Posterior cingulate gyrus (tissue), 11 donors: ENCODE measurements at regions not wholly inside any gene's neighbourhood (a gene's known extent, or its start where the extent isn't known, plus 50 kb on each side); places are given as distances from the start of the nearest gene placed in this dataset.
"Not testable (repeated sequence)": the region's sequence is repeated elsewhere in the genome, so short reads cannot be mapped to it uniquely, and the experiment has no call there.

Source experiments
- DNase-seq, 10 donors: peaks; one replicate each; pipeline versions ENCODE4 v3.0.0 to v3.0.0-alpha.2; 2020 to 2021; ENCODE audit warnings: mixed read lengths in 3 of 10
- intact Hi-C: fragments of 100-400 bp; cut with DNase I; formaldehyde crosslinking; loops from one replicate; pipeline ENCODE4 v1.15.1; 2023

DNA sequence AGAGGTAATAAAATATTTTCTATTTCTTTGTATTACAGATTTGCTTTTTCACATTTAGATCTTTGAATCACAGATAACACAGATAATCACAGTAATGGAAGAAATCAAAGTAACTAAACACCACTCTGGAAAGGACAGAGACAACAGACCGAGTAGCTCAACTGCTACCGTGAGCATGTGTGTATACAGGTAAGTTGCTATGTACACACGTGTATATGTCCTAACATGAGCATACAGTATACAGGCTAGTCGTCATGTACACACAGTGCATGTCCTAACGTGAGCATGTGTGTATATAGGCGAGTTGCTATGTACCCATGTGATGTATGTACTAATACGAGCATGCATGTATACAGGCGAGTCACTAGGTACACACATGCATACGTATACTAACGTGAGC is 379.0 kb downstream of the THBS2 start:
- DNase-seq: no peak
- intact Hi-C loops: no loop called here

DNA sequence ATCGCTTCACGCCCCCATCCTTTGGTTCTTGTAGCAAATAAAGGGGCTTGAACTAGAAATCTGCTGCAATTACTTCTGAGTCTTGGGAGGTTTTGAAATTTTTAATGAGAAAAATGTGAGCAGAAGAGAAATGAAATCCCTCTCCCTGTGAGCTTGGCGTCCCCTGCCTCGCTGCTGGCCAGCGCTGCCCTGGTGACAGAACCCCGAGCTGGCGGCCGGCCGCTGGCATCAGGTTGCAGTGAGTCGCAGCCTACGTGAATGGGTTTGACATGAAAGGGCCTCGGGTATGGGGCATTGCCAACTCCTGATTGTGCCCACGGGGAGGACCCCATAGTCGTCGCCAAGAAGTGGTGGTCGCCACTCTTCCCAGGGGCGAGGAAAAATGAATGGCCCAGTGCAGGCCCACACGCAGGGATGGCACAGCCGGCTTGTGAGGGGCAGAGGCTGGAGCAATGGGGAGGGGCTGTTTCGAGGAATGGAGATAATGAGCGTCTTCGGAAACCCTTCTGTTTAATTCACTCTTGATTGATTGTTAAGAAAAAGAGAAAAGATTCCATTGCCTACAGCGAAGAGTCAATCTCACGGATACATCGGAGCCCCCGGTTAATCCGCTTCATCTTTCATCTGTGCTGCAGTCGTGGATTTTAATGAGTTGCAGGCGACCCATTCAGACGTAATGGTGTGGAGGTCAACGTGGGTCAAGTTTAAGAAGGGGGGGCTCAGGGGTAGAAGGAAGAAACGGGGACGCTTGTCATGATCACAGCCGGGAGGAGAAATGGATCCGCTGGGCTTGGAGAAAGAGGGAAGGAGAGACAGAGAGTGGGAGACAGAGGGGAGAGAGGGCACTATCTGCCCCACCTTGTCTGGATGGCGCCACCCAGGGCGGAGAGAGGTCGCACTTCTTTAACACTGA is 380.1 kb downstream of the THBS2 start:
- intact Hi-C loops: no loop called here
- DNase-seq: no peak

DNA sequence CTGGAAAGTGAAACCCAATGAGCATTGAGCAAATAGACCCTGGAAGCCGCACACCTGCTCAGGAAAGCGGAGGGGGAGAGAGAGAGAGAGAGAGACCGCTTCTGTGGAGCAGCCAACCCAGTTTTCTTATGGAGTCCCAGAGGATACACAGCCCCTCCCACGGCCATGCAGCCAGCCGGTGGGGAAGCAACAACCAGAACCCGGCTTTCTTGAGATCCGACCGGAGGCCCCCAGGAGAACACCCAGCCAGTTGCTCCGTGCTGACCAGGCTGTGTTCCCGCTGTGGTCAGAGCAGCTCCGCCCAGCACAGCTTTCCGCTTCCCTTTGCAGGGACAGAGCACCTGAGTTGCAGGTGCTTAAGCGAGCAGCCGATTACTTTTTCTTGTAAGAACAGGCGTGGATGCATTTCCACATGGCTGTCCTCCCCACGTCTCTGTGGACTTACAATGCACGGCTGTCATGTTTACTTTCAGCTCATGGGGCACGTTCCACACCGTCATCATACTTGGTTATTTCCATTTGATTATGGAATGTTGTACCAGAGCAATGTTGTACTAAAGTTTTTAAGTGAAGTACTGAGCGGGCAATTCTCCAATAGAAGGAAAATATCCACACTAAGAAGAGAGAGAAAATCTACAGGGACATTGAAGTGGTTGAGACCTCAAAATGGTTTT is 381.9 kb downstream of the THBS2 start:
- peak in 1 of 10 donors; percentile 72 for DNase-seq
- intact Hi-C loops: no loop called here

DNA sequence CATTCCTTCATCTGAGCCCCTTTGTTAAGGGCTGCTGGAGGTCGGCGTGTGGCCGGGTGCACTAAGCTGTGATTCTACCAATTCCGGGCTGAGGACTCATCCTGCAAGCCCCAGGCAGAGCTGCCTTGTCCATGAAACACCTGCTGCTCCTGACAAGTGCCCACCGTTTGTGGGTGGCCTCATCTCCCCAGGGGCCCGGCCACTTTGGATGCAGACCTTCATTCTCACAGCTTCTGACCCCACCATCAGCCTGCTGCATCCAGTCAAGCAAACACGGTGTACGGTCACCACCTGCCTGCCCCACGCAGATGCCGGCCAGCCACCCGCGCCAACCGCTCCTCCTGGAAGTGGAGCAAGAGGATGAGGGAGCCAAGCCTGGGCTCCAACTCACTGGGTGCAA is 382.7 kb downstream of the THBS2 start:
- intact Hi-C loops: no loop called here

DNA sequence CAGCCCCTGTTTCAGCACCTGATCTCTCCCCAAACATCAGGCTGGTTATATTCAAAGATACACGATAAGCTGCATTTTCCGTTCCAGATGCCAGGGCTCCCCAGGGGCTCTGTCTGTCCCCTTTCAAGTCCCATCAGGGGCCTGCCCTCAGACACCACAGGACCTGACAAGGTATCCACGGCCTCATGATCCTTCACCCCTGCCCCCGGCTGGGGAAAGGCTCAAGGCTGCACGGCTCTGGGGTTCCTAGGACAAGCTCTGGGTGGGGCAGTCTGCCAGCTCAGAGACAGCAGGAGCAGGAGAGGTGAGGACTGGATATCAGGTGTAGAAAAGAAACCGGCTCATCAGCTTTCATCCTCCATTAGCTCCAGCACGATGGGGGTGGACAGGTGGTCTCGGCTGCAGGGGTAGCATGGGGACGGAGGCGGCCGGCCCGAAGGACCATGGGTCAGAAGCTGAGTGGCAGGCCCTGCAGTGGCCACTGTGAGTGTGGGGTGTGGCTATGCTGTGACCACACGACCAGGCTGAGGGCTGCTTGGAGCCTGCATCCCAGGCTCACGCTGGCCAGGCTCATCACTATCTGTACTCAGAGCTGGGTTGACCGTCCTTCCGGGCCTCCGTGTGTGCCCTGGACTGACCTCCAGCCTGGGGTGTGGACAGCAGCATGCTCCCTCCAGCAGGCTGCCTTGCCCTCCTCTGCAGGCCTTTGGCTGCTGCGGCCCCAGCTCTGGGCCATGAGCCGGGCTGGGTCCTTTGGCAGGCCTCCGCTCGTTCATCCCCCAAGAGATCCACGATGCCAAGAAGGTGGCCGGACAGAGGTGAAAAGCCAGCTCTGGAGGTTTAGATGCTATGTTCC is 386.2 kb downstream of the THBS2 start:
- peak in 3 of 10 donors; percentile 7 to 81 (median 74) for DNase-seq
- intact Hi-C loops: loop anchor here (10.0 kb wide), 1 partner anchor 73 kb away; no protein-coding TSS in a partner anchor

More for the DNA sequence above, 382.7 kb downstream of the THBS2 start:
- DNase-seq: peak in 1 of 10 donors; percentile 62

DNA sequence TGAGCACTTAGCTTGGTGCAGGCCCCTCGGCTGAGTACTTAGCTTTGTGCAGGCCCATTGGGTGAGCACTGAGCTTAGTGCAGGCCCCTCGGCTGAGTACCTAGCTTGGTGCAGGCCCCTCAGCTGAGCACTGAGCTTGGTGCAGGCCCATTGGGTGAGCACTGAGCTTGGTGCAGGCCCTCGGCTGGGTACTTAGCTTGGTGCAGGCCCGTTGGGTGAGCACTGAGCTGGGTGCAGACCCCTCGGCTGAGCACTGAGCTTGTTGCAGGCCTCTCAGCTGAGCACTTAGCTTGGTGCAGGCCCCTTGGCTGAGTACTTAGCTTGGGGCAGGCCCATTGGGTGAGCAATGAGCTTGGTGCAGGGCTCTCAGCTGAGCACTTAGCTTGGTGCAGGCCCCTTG is 387.1 kb downstream of the THBS2 start:
- intact Hi-C loops: loop anchor here (10.0 kb wide), 1 partner anchor 72 kb away; no protein-coding TSS in a partner anchor
- DNase-seq: peak in 2 of 10 donors; percentile 7 to 75

DNA sequence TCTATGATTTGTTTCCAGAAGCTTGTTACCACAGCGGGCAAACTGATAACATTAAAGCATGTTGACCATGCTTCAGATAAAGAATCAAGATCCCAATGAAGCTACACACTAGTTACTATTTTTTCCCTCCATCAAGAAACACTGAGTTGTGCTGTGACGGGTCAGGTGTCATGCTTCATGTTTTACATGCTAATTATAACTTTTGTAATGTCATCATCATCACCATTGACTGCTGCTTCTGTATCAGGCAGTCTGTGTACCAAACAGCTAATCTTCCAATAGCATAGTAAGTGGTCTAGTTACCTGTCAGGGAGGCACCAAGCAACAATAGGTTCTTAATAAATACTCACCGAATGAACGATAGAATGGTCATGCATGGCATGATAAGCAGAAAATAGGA is 388.1 kb downstream of the THBS2 start:
- intact Hi-C loops: loop anchor here (10.0 kb wide), 1 partner anchor 71 kb away; no protein-coding TSS in a partner anchor
- peak in 1 of 10 donors; percentile 3 for DNase-seq

DNA sequence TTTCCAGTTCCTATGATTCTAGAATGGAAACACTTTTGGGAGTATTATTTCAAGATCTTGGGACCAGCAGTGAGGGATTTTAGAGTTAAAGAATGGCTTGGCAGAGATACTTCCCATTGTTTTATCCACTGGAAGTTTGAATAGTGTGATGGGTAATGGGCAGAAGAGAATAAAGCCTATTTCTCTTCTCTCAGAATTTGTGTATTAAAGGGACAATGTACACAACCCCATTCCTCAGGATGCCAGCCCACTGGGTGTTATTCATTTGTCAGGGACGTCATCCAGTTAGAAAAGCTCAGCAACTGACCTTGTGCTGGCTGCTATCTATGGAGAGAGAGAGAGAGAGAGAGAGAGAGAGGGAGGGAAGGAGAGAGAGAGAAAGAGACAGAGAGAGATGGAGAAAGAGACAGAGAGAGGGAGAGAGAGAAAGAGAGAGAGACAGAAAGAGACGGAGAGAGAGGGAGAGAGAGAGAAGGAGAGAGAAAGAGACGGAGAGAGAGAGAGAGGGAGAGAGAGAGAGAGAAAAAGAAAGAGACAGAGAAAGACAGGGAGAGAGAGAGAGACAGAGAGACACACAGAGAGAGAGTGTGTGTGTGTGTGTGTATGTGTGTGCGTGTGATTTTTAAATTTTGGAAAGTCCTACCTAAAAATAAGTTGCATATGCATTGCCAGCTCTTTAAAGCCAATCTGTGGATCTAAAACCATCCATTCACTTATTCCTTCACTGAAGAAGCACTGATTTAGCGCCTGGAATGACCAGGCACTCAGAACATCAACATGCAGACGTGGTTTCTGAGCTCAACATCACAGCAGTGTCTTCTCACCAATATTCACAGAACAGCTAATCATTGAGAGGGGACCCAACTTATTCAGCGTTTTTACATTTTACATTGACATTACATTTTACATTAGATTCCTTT is 388.8 kb downstream of the THBS2 start:
- intact Hi-C loops: loop anchor here (10.0 kb wide), 1 partner anchor 70 kb away; no protein-coding TSS in a partner anchor
- peak in 1 of 10 donors; percentile 48 for DNase-seq

DNA sequence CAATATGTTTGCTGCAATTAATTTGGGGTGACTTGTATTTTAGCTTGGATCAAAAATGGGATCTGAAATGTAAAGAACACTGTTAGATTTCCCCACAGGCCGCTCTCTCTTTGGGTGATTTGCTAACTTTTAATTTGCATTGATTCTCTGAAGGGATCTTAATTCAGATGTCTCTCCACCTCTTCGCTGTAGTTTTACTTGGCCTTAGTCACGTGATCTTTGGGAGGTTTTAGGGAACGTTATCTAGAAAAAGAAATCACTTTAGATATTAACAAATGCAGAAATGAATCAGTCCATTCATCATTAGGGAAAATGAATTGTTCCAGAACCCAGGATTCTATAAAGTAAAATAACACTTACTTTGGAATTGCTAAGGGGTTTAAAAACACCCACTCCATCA is 390.2 kb downstream of the THBS2 start:
- no peak for DNase-seq
- intact Hi-C loops: loop anchor here (10.0 kb wide), 1 partner anchor 69 kb away; no protein-coding TSS in a partner anchor

DNA sequence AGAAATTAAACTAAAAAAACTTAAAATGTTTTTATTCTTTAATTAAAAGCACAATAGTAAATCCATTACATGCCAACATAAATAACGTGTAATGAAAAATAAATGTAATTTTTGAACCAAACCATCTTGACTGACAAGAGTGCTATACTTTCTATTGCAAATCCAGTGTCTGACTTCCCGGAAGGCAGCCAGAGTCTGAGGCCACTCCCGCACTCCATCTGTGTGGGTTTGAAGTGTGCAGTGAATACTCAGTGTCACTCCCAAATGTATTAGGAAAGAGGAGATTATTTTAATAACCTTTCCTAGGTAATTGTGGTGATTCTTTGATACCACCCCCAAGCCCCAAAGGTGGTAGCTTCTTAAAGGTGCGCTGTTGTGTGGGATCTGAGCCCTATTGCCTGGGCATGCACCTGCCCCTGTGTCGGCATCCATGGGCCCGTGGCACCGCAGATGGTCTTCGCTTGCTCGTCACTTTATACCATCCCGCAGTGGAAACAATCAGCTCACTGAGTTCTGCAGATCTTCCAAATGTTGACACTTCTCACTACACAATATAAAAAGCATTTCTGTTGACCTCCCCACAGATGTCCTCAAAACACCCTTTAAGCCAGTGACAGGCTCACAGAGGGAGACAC is 391.2 kb downstream of the THBS2 start:
- intact Hi-C loops: loop anchor here (10.0 kb wide), 1 partner anchor 68 kb away; no protein-coding TSS in a partner anchor
- no peak for DNase-seq

DNA sequence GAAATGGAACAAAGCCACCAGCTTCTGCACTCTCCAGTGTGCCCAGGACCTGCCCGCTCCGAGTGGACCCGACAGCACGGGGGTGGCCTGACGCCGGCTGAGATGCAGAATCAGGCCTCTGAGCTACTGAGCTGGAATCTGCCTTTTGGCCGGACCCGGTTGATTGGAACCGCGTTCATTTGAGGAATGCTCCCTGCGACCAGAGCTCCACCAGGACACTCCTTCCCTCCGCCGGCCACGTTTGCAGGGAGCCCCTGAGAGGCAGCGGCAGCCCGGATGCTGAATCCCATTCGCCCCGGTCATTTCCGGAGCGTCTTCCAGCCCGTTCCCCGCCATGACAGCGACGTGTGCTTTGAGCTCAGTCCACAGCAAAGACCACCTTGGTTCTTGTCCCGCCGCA is 392.7 kb downstream of the THBS2 start:
- peak in 1 of 10 donors; percentile 62 for DNase-seq
- intact Hi-C loops: loop anchor here (10.0 kb wide), 1 partner anchor 66 kb away; no protein-coding TSS in a partner anchor

DNA sequence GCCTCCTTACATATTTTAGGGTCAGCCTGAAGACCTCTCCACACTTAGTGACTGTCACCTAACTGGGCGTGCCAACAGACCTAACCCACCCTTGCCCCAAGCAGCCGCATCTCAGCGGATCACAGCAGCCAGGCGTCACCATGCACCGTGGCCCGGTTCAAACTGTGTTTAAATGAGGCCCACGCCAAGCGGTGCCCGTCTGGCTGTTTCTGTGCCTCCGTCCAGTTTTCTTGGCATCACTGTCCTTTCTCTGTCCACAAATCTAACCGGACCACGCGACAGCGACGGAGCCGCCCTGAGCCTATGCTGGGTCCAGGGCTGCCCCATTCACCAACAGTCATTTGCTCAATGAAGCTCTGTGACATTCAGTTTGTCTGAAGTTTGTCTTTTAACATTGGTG is 393.3 kb downstream of the THBS2 start:
- intact Hi-C loops: loop anchor here (10.0 kb wide), 1 partner anchor 66 kb away; no protein-coding TSS in a partner anchor
- no peak for DNase-seq

DNA sequence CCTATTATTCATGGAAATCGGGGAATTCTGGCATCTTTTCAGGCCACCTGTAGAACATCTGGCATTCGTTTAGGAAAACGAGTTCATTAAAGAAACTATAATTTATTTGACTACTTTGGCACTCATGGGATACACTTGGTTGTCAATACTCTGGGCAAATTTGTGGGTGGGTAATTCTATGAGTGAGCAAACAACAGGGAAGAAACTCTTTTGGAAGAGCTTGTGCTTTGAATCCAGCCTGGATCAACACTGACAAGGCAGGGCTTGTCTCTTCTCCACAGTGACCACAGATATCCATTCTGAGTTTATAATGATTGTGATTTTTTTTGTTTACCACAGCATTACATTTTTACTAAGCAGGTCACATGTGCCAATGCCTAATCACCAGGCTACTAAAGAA is 394.7 kb downstream of the THBS2 start:
- DNase-seq: no peak
- intact Hi-C loops: no loop called here

DNA sequence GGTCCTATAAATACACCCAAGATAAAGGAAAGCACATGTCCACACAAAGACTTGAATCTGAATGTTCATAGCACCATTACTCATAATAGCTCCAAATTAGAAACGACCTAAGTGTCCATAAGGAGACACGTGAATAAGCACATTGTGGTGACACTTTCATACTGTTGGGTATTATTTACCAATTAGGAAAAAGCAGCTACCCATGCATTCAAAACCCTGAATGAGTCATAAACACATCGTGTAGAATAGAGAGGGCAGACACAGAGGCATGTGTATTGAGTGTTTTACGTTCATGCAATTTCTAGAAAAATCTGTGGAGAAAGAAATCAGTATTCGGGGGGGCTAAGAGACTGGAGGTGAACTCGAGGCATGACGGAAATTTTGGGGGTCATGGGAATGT is 396.7 kb downstream of the THBS2 start:
- DNase-seq: no peak
- intact Hi-C loops: no loop called here

DNA sequence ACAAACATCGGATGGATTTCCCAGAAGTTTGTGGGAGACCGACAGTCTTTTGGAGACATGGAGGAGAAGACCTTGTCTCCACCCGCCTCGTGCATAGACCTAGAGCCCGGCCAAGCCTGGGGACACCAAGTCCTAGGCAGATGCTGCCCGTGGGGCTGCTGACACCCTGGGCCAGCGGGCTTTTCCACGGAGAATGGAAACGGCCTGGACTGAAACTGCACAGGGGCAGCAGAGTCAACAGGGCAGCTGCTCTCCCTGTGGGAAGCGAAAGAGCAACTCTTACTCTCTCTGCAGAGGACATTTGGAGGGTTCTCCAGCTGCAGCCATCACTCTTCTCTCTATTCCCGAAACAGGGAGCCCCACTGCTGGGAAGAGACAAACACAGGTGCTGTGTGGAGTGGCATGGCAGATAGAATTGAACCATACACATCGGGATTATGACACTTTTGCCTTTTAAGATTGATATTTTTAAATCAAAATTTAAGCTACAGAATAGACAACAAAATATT is 401.2 kb downstream of the THBS2 start:
- intact Hi-C loops: no loop called here
- no peak for DNase-seq

DNA sequence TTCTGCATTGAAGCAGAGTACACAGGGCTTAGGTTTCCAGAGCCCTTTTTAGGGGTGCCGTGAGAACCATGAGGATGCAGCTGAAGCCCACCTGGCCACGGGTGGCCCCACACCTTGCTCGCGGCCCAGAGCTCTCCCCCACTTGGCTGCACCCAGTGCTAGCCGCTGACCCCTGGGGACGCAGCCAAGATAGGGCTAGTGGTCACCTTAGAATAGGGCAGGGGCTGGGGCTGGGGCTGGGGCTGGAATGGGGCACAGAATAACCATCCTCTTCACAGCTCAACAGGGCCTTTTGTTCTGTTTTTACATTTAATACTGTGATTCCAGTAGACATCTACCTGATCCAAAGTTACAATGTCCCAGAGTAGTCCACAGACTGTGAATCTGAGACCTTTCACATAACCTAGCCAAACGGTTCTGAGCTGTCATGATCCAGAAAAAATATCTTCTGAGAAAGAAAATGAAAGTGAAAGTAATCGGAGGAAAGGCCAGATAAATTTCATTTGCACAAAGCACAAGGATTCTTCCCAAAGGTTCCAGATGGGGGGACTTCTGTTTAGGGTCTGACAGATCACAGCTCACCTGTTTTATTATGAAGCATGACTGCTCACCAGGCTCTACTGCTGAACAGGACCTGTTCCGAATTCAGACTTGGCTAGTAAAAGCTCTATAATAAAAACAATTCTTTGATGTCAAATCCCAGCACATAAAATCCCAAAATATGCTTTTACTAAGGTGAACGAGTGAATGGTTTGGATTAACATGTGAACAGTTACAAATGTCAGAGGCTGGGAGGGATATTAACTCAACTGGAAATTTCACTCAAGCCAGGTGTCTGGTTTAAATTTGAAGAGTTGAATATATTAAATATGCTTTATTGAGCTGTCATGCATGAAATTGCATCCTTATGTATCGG is 401.9 kb downstream of the THBS2 start:
- intact Hi-C loops: no loop called here
- DNase-seq: no peak

DNA sequence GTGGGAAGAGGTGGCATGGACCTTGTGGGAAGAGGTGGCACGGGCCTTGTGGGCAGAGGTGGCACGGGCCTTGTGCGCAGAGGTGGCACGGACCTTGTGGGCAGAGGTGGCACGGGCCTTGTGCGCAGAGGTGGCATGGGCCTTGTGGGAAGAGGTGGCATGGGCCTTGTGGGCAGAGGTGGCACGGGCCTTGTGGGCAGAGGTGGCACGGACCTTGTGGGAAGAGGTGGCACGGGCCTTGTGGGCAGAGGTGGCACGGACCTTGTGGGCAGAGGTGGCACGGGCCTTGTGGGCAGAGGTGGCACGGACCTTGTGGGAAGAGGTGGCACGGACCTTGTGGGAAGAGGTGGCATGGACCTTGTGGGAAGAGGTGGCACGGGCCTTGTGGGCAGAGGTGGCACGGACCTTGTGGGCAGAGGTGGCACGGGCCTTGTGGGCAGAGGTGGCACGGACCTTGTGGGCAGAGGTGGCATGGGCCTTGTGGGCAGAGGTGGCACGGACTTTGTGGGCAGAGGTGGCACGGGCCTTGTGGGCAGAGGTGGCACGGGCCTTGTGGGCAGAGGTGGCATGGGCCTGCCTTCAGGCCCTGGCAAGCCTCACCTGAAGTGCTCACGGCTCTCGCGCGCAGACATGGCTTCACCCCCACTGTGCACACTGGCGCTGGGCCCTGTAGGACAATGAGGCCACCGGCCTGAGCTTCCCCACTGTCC is 403.5 kb downstream of the THBS2 start:
- intact Hi-C loops: not testable (repeated sequence)

More for the DNA sequence above, 403.5 kb downstream of the THBS2 start:
- DNase-seq: not testable (repeated sequence)
